BJ (cell line): ENCODE measurements at regions not wholly inside any gene's neighbourhood (a gene's known extent, or its start where the extent isn't known, plus 50 kb on each side); places are given as distances from the start of the nearest gene placed in this dataset.

Experiments
- CTCF ChIA-PET: fragments of 350-600 bp; formaldehyde crosslinking; extraction: SDS; loops from one replicate; lab custom pipeline; 2021; ENCODE audit warnings: antibody characterized with exemption, inconsistent platforms; lab: Yijun Ruan, JAX
- POLR2A ChIA-PET: fragments of 300-600 bp; sonication (Branson Sonifier 250); formaldehyde crosslinking; extraction: SDS; loops from one replicate; lab custom pipeline; 2021; ENCODE audit warnings: antibody characterized with exemption; lab: Charles Lee
- DNase-seq: peaks from one replicate; pipeline ENCODE4 v3.0.0-alpha.2; 2011; ENCODE audit warnings: low read depth
- H3K27me3 ChIP-seq: 2 replicates; pipeline ENCODE4 v1.6.0; 2011; ENCODE audit warnings: low read length; ENCODE audit not compliant: control insufficient read depth, insufficient read depth
- H3K36me3 ChIP-seq: 2 replicates; pipeline ENCODE4 v1.5.1; 2011; ENCODE audit warnings: low read length; ENCODE audit not compliant: control insufficient read depth, insufficient read depth
- H3K4me3 ChIP-seq: 2 replicates; pipeline ENCODE4 v1.5.1; 2011; ENCODE audit warnings: low read depth, mild to moderate bottlenecking, control low read depth, low read length
- CTCF ChIP-seq: IDR thresholded peaks from 2 replicates; pipeline ENCODE4 v1.5.1; 2011; ENCODE audit warnings: low read depth, mild to moderate bottlenecking, control low read depth, inconsistent platforms, low read length, moderate library complexity; ENCODE audit not compliant: insufficient read depth

- no peaks in the 10 kb centered on the region for H3K36me3 ChIP-seq
- TF ChIP-seq CTCF: no peak
- DNase-seq: no peak
- H3K27me3 ChIP-seq: no peaks in the 10 kb centered on the region
- H3K4me3 ChIP-seq: no peak overlapping the region
- ChIA-PET CTCF (no interaction called here), POLR2A (no interaction called here)
These were observed 905.7 kb downstream of the LTN1 start for GRCh38 chr21:28086861-28087581.

- DNase-seq: no peak
- ChIA-PET CTCF (no interaction called here), POLR2A (no interaction called here)
- Histone ChIP-seq H3K36me3 (no peaks in the 10 kb centered on the region), H3K4me3 (no peak overlapping the region), H3K27me3 (no peaks in the 10 kb centered on the region)
- TF ChIP-seq CTCF: no peak
These were observed 907.7 kb downstream of the LTN1 start for GRCh38 chr21:28084951-28085350.

GRCh38 chr21:28083350-28083749 lies 909.3 kb downstream of the LTN1 start:
- Histone ChIP-seq H3K36me3 (no peaks in the 10 kb centered on the region), H3K4me3 (no peak overlapping the region), H3K27me3 (no peaks in the 10 kb centered on the region)
- no peak for TF ChIP-seq CTCF
- CTCF ChIA-PET: no interaction called here
- DNase-seq: no peak
- POLR2A ChIA-PET: no interaction called here

GRCh38 chr21:28078126-28078525 lies 914.6 kb downstream of the LTN1 start:
- CTCF ChIA-PET: interaction anchor here (0.6 kb wide), 1 partner anchor 148 kb away, joined by 3 read pairs; no protein-coding TSS in a partner anchor
- no peak overlapping the region for H3K4me3 ChIP-seq
- DNase-seq: no peak
- TF ChIP-seq CTCF: no peak
- no peaks in the 10 kb centered on the region for H3K36me3 ChIP-seq
- POLR2A ChIA-PET: no interaction called here
- no peaks in the 10 kb centered on the region for H3K27me3 ChIP-seq

GRCh38 chr21:28074676-28075075 lies 918.0 kb downstream of the LTN1 start:
- Histone ChIP-seq H3K27me3 (no peaks in the 10 kb centered on the region), H3K4me3 (no peak overlapping the region), H3K36me3 (no peaks in the 10 kb centered on the region)
- DNase-seq: no peak
- no peak for TF ChIP-seq CTCF
- ChIA-PET CTCF (no interaction called here), POLR2A (no interaction called here)
